GM18498 (cell line): ENCODE measurements at regions not wholly inside any gene's neighbourhood (a gene's known extent, or its start where the extent isn't known, plus 50 kb on each side); places are given as distances from the start of the nearest gene placed in this dataset.
"Not testable (repeated sequence)": the region's sequence is repeated elsewhere in the genome, so short reads cannot be mapped to it uniquely, and the experiment has no call there.

ENCODE experiments used
- ATAC-seq: cut with Tn5 transposase; IDR thresholded peaks from one replicate; pipeline ENCODE4 v1.9.1; 2021; ENCODE audit warnings: mild to moderate bottlenecking, moderate library complexity; ENCODE audit not compliant: unreplicated experiment

DNA sequence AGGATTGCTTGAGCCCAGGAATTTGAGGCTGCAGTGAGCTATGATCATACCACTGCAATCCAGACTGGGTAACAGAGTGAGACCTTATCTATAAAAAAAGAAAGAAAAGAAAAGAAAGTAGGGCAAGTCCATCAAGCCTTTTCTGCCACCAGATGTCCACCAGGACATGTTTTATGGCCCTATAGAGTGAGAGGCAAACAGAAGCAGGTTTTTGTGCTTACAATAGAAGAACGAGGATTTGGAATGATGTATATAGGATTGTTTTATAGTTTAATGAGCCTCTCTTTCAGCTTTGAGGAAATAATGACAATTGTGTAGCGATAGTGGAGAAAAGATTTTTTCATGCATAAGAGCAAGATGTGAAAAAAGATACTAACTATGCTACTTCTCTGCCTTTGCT, 480.5 kb downstream of the KLF12 start:
- no peak for ATAC-seq

DNA sequence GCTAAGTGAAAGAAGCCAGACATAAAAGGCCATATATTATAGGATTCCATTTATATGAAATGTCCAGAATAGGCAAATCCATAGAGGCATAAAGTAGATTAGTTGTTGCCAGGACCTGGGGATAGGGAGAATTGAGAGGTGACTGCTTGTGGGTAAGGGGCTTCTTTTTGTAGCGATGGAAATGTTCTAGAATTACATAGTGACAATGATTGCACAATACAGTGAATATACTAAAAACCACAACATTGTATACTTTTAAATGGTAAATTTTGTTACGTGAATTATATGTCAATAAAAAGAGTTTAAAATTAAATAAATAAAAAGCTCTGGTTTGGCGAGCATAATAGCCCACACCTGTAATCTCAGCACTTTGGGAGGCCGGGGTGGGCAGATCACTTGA, 486.8 kb downstream of the KLF12 start:
- ATAC-seq = no peak

DNA sequence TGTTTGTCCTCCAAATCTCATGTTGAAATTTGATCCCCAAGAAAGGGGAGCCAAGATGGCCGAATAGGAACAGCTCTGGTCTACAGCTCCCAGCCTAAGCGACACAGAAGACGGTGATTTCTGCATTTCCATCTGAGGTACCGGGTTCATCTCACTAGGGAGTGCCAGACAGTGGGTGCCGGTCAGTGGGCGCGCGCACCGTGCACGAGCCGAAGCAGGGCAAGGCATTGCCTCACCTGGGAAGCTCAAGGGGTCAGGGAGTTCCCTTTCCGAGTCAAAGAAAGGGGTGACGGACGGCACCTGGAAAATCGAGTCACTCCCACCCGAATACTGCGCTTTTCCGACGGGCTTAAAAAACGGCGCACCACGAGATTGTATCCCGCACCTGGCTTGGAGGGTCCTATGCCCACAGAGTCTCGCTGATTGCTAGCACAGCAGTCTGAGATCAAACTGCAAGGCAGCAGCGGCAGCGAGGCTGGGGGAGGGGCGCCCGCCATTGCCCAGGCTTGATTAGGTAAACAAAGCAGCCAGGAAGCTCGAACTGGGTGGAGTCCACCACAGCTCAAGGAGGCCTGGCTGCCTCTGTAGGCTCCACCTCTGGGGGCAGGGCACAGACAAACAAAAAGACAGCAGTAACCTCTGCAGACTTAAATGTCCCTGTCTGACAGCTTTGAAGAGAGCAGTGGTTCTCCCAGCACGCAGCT, 493.6 kb downstream of the KLF12 start:
- not testable (repeated sequence) for ATAC-seq

DNA sequence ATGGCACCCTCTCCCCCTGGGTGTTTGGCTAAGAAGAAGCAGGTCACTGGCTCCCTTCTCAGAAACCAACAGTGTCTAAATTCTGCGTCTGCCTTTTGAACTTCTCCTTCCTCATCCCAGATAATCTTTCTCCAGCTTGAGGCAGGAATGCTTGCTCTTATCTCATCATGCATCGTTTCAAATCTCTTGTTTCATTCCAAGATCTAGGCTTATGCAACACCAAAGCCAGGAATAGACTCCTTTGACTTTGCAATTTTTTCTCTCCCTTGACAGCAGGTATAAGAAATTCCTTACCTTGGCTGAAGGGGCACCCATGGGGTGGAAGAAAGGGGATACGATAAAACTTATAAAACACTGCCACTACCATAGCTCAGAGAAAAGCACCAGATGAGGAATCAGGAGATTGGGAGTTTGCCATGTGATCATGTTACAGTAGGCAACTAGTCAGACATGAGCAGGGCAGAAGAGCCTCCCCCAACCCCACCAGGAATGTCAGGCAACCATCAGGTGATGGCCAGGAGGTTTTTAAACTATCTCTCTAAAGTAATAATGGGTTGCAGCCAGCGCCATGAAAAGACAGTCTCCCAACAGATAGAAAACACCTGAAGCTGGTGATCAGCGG, 498.9 kb downstream of the KLF12 start:
- no peak for ATAC-seq

- ATAC-seq = no peak
Measured at GRCh38 chr13:73633817-73634460, 500.3 kb downstream of the KLF12 start.

DNA sequence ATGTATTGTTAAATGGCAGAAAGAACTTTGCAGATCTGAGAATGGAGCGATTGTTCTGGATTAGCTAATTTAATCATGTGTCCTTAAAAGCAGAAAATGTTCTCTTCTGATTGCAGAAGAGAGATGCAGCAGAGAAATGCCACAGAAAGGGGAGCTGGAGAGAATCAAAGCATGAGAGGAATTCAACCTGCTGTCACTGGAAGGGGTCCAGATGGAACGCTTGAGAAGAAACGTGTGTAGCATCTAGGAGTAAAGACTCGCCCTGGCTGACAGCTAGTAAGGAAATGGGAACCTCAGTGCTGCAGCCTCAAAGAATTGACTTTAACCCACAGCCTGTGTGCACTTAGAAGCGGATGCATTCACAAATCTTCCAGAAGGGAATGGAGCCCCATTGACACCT, 502.8 kb downstream of the KLF12 start:
- ATAC-seq = no peak

- ATAC-seq = no peak
Measured at GRCh38 chr13:73625562-73626339, 508.5 kb downstream of the KLF12 start.

DNA sequence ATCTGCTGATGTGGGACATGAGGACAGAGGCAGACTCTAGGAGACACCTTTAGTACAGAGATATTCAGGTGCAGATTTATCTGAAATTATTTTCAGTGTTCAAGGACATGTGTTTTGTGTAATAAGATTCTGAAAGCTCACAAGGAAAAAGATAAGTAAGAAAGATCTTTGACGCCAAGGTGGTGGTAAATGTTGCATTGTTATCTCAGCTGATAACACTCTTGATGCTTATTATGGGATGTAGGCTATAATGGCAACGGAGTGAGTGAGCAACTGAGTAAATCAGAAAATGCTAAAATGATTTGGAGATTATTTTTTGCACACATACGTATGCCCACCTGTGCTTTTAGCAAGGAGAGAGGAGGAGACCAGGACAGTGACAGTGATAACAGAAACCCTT, 510.9 kb downstream of the KLF12 start:
- no peak for ATAC-seq

GRCh38 chr13:73622381-73622780, 511.8 kb downstream of the KLF12 start:
- ATAC-seq = no peak

DNA sequence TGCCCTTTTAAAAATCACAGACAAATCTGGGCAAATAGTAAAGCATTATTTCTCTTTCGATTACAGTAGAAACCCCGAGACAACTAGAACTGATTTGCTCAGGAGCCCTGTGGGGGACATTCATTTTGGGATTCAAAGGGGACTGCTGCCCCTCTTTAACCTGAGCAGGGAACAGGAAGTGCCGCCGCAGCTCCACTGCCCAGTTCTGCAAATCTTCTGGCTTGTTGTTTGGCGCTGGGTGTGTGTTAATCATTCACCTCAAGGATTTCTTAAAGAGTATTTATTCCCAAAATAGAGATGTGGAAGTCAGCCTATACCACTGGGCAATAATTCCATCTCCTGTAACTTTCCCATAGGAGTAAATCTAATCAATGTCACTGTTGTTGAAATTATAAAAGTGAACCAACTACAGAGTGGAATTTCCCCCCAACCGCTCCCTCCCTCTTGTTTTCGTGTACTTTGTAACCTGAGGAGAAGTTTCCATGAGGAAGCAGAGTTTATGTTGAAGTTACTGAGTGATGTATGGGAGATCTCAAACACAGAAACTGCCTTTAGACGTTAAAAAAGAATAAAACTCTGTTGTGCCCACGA, 515.8 kb downstream of the KLF12 start:
- no peak for ATAC-seq

DNA sequence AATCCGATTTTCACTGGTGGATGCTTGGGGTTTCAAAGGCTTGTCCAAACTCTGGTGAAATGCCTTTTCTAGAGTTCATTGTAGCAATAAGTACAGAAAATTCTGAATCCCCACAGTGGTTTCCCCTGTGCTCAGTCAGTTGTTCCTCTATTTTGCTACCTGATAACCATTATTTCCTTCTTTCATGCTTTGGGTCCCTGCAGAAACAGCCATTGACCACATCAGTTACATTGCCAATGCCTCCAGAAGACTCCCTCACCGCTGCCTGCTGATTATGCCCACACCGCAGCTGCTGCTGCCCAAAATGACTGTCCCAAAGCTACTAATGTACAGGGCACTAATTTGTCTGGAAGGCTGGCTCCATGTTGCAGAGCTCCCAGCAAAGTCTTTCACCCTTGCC, 517.3 kb downstream of the KLF12 start:
- ATAC-seq = no peak

- no peak for ATAC-seq
Measured at GRCh38 chr13:73610799-73611592, 523.2 kb downstream of the KLF12 start.

- ATAC-seq = no peak
Measured at GRCh38 chr13:73608711-73609485, 525.3 kb downstream of the KLF12 start.

DNA sequence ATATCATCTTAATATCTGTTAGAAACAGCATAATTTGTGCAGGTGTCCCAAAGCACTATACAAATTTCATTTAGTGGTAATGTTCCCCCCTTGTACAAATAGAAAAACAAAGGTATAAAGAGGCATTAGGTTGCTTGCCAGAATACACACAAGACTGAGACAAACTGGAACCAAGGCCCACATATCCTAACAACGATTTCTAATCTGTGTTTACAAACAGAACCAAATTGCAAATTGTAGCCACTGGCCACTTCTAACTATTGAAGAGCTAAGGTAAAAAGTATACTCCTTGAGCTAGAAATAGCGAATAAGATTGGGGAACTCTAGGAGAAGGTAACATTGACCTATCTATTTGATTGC, 526.1 kb downstream of the KLF12 start:
- no peak for ATAC-seq

DNA sequence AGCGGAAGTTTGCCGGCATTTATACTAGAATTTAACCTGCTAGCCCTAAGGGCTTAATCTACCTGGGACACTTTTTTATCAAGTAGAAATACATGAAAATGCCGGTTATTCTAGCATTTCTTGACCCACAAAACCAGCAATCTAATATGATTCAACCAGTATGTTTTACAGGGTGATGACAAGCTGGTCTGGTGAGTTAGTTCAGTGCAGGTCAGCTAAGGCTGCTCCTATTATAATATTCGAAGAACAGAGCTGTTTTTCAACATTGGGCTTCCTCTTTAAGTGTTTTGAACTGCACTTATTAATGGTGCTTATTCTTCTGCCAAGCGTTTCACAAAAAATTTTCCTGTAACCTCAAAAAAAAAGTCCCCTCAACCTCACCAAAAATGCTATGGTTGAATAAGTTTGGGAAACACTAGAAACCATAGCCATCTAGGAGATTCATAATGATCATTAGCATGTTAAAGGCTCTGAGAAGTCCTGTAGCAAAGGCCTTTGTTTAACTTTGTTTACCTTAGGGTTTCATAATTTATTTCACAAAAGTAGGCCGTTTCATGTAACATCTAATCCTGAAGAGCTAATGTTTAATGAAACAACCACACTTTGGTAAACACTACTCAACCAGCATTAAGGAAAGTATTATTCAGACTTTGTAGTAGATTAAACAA, 526.6 kb downstream of the KLF12 start:
- no peak for ATAC-seq

DNA sequence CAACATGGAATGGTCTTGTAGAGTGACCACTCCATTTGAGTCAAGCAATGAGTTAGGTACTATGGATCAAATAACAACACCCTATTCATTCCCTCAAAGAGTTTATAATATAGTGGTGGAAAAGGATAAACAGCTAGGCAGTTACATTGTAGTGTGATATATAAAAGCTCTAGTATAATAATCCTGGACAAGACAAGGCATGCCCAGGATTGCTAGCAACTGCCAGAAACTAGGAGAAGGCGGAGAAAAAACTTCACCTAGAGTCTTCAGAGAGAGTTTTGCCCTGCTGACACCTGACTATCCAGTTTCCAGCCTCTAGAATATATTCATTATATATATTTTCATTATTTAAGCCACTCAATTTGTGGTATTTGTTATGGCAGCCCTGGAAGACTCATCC, 530.6 kb downstream of the KLF12 start:
- ATAC-seq = no peak

DNA sequence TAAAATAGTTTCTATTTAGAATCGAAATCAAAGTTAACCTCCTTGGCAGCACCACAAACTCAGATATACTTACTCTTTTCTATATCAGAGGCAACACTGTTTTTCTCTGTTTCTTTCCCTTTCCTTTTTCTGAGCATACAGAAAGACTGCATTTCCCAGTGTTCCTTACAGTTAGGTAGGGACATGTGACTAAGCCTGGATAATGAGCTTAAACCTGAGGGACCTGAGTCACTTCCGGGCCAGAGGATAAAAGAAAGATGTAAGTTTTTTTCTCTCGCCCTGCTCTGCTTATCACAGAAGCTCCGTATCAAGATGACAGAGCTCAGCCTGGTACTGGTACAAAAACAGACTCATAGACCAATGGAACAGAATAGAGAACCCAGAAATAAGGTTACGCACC, 531.9 kb downstream of the KLF12 start:
- ATAC-seq = no peak

DNA sequence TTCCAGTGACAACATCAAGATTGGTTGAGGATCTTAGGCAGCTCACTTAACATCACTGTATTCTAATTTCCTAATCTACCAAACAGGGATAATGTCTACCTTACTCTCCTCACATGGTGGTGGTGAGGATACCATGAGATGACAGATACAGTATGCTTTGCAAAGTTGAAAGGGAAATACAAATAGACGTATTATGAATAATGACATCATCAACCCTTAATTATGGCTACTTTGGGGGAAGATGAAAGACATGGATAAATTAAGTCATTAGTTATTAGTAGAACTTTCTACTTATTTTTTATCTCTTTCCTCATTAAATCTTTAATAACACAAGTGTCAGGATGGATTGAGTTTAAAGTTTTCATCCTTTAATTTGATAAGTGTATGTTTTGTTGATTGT, 532.5 kb downstream of the KLF12 start:
- no peak for ATAC-seq
